Activated CD4-positive, alpha-beta T cell treated with anti-CD3 and anti-CD28 coated beads, Interleukin-2, amount 50 U/mL, for 4 hours (primary cell): ENCODE measurements at regions not wholly inside any gene's neighbourhood (a gene's known extent, or its start where the extent isn't known, plus 50 kb on each side); places are given as distances from the start of the nearest gene placed in this dataset.

Source experiments
- DNase-seq, 2 experiments: peaks; one replicate each; pipeline ENCODE4 v3.0.0-alpha.2; 2020

DNA sequence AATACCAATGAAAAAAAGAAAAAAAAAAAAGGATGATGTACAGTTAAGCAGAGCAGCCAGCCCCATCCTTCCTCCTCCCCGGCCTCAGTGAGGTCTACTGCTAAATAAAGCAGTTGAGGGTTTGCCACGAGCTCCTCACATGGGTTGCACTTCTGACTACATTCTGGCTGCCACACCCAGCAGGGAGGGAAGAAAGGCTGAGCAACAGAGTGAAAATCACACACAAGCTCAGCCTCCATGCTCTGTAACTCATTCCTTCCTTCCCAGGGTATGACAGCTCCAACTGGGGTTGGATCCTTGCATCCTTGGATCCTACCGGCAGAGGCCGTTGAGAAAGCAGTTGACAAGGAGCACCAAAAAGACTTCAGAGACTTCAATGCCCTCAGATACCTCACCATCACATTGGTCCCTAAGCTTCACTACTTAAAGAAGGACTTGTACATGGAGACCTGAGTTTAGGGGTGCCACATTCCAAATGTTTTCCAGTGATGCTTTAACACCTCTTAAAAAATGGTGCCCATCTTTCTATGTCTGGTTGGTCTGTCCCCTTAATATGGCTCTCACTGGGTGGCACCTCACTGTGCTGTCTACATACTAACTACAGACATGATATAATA, 52.9 kb upstream of the PIK3CG start:
- no peak for DNase-seq

DNA sequence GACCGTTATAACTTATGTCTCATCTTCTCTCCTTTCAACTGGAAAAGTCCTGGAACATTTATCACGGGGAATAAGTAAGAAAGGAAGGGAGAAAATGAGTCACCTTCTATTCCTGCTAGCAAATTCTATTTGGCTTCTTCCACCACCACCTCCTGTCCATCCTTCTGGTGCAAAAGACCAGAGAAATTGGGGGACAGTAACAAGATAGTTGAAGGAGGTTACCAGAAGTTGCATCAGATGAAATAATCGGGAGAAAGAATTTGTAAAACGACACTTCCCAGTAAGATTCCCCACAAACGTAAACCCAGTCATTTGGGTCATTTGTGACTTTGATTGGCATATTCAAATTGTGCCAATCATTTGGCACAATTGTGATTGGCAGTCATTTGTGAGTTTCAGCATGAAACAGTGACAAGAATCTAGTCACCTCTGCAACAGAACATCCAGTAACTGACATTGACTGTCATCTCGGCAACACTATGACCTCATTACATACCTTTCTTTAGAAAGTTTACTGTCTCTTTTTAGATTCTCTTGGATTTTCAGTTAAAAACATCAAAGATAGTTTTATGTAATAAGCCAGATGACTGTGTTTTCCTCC, 51.3 kb upstream of the PIK3CG start:
- no peak for DNase-seq

DNA sequence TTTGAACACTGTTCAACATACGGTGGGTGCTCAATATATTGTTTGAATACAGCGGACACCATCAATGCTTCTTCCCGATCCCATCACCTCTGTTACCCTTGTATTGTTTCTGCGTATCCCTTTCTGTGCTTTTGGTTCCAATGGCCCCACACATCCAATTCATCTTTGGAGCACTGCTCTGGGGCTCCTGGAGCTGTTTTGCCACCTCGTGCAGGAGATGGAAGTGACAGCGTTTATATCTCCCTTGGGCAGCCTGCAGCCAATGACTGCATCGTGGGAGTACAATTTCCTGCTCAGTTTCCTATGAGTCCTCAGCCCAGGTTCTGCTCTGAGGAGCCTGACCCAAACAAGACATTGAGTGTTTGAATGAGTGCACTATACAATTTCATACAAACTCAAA, 50.2 kb upstream of the PIK3CG start:
- DNase-seq: no peak
